Central memory CD8-positive, alpha-beta T cell (primary cell): ENCODE measurements at regions not wholly inside any gene's neighbourhood (a gene's known extent, or its start where the extent isn't known, plus 50 kb on each side); places are given as distances from the start of the nearest gene placed in this dataset.

Source experiments
- ATAC-seq: fragments of 150-1000 bp; cut with Tn5 transposase; replicated peaks from 2 replicates; pipeline ENCODE4 v1.10.0; 2022; ENCODE audit warnings: mild to moderate bottlenecking, moderate FRiP score, moderate number of reproducible peaks; ENCODE audit not compliant: poor library complexity, severe bottlenecking; ENCODE audit errors: extremely low read depth
- DNase-seq, 2 donors: peaks; one replicate each; pipeline ENCODE4 v3.0.0; 2021; ENCODE audit warnings: low spot score in 2 of 2
- H3K27ac Mint-ChIP-seq: one replicate; pipeline ENCODE4 v1.8.0; 2022; ENCODE audit warnings: low read depth, mild to moderate bottlenecking, moderate library complexity, mixed read lengths
- H3K27me3 Mint-ChIP-seq: one replicate; pipeline ENCODE4 v1.8.0; 2022; ENCODE audit warnings: mixed read lengths
- H3K36me3 Mint-ChIP-seq: one replicate; pipeline ENCODE4 v1.8.0; 2022; ENCODE audit warnings: mild to moderate bottlenecking, moderate library complexity, mixed read lengths; ENCODE audit not compliant: insufficient read depth
- H3K4me1 Mint-ChIP-seq: one replicate; pipeline ENCODE4 v1.8.0; 2022; ENCODE audit warnings: mixed read lengths
- H3K4me3 Mint-ChIP-seq: one replicate; pipeline ENCODE4 v1.8.0; 2022; ENCODE audit warnings: mild to moderate bottlenecking, moderate library complexity, mixed read lengths
- H3K9me3 Mint-ChIP-seq: one replicate; pipeline ENCODE4 v1.8.0; 2022; ENCODE audit warnings: mixed read lengths

- Mint-ChIP-seq H3K27me3 (peaks cover 9% of the 10 kb centered on the region), H3K4me1 (no peaks in the 10 kb centered on the region), H3K9me3 (no peaks in the 10 kb centered on the region), H3K4me3 (no peak overlapping the region), H3K36me3 (no peaks in the 10 kb centered on the region), H3K27ac (no peak overlapping the region)
- DNase-seq (no peak), ATAC-seq (no peak)
Measured at GRCh38 chr5:6900247-6901227, 187.3 kb downstream of the TENT4A start.

DNA sequence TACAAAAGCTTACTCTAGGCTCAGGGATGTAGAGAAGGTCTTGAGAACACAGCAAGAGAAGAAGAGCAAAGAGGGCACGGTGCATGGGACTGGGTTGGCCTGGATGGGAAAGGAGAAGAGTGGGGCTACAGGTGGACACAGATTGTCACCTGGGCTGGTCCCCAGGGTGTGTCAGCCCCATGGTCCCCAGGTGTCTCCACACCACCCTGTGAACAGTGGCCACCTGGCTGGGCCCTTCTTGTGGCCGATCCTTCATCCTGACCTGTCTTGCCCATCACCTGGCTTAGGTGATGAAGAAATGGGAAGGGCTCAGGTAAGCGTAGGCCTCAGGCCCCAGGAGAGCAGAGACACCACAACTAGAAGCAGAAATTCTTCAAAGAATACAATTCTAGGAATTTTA is 188.9 kb downstream of the TENT4A start:
- H3K4me1 Mint-ChIP-seq: no peaks in the 10 kb centered on the region
- ATAC-seq: no peak
- no peaks in the 10 kb centered on the region for H3K9me3 Mint-ChIP-seq
- H3K27me3 Mint-ChIP-seq: no peaks in the 10 kb centered on the region
- H3K27ac Mint-ChIP-seq: no peak overlapping the region
- DNase-seq: no peak
- no peaks in the 10 kb centered on the region for H3K36me3 Mint-ChIP-seq
- H3K4me3 Mint-ChIP-seq: no peak overlapping the region

DNA sequence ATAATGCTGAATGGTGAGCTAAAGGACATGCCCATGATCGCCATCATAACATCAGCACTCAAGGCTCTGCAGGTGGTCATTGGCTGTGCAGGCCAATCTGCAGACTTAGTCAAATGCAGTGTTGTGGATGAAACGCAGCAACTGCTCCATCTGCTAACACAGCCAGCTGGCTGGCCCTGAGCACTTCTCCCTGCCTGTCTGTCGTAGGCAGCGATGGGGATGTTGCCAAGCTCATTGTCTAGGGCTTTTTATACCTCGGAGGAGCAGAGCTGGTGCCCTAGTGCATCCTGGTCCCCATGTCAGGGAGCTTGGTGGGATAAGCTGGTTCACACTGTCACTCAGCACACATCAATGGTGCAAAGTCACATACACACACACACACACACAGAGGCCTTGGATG is 189.4 kb downstream of the TENT4A start:
- Mint-ChIP-seq H3K27me3 (no peaks in the 10 kb centered on the region), H3K9me3 (no peaks in the 10 kb centered on the region), H3K27ac (no peak overlapping the region), H3K4me3 (no peak overlapping the region), H3K36me3 (no peaks in the 10 kb centered on the region), H3K4me1 (no peaks in the 10 kb centered on the region)
- no peak for ATAC-seq
- no peak for DNase-seq

- no peak overlapping the region for H3K4me3 Mint-ChIP-seq
- no peak overlapping the region for H3K27ac Mint-ChIP-seq
- no peaks in the 10 kb centered on the region for H3K36me3 Mint-ChIP-seq
- ATAC-seq (no peak), DNase-seq (no peak)
- H3K27me3 Mint-ChIP-seq: no peaks in the 10 kb centered on the region
- no peaks in the 10 kb centered on the region for H3K9me3 Mint-ChIP-seq
- H3K4me1 Mint-ChIP-seq: no peaks in the 10 kb centered on the region
Measured at GRCh38 chr5:6903934-6904333, 190.7 kb downstream of the TENT4A start.

- DNase-seq: no peak
- H3K27ac Mint-ChIP-seq: no peak overlapping the region
- H3K4me1 Mint-ChIP-seq: no peaks in the 10 kb centered on the region
- no peak overlapping the region for H3K4me3 Mint-ChIP-seq
- no peak for ATAC-seq
- no peaks in the 10 kb centered on the region for H3K27me3 Mint-ChIP-seq
- no peaks in the 10 kb centered on the region for H3K9me3 Mint-ChIP-seq
- H3K36me3 Mint-ChIP-seq: no peaks in the 10 kb centered on the region
Measured at GRCh38 chr5:6904860-6905259, 191.6 kb downstream of the TENT4A start.

DNA sequence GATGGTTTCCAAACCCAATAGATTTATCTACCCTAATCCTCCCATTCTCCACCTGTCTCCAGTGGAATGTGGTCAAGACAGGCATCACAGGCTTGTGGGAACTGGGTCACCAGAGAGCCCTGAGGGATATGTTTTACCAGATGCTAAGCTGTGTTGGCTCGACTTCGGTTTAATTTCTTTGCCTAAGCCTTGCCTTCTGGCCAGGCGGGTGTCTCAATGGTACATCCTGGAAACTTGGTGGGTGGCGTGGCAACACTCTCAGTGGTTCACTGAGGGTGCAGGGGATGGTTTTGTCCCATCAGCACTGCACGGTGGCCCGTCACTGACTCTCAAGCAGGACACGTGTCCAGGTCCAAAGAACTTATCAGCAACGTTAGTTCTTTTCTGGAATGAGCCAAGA is 192.2 kb downstream of the TENT4A start:
- Mint-ChIP-seq H3K9me3 (no peaks in the 10 kb centered on the region), H3K27me3 (no peaks in the 10 kb centered on the region), H3K4me1 (no peaks in the 10 kb centered on the region), H3K36me3 (no peaks in the 10 kb centered on the region), H3K27ac (no peak overlapping the region), H3K4me3 (no peak overlapping the region)
- no peak for ATAC-seq
- no peak for DNase-seq

DNA sequence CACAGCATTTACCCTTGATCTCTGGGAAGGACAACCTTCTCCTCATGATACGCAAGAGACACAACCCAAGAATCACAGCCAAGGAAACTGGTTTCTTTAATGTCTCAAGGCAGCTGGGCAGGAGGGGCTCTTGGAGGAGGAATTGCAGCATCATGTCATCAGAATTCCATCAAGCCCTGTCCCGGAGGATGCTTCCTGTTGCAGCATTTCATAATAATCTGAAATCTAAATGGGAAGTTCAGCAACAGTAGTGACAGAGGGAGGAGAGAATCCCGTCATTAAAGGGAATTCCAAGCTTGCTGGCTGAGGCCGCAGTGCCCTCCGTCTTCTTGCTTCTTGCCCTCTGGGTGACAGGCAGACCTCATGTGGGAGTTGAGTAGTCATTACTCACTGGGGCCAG is 192.7 kb downstream of the TENT4A start:
- Mint-ChIP-seq H3K4me3 (no peak overlapping the region), H3K9me3 (no peaks in the 10 kb centered on the region), H3K4me1 (no peaks in the 10 kb centered on the region), H3K27ac (no peak overlapping the region), H3K27me3 (no peaks in the 10 kb centered on the region), H3K36me3 (no peaks in the 10 kb centered on the region)
- ATAC-seq (no peak), DNase-seq (no peak)

GRCh38 chr5:6907320-6907918 is 194.2 kb downstream of the TENT4A start:
- H3K27ac Mint-ChIP-seq: no peak overlapping the region
- DNase-seq (no peak), ATAC-seq (no peak)
- H3K4me1 Mint-ChIP-seq: no peaks in the 10 kb centered on the region
- peaks cover 3% of the 10 kb centered on the region for H3K27me3 Mint-ChIP-seq
- H3K36me3 Mint-ChIP-seq: no peaks in the 10 kb centered on the region
- H3K9me3 Mint-ChIP-seq: no peaks in the 10 kb centered on the region
- no peak overlapping the region for H3K4me3 Mint-ChIP-seq

DNA sequence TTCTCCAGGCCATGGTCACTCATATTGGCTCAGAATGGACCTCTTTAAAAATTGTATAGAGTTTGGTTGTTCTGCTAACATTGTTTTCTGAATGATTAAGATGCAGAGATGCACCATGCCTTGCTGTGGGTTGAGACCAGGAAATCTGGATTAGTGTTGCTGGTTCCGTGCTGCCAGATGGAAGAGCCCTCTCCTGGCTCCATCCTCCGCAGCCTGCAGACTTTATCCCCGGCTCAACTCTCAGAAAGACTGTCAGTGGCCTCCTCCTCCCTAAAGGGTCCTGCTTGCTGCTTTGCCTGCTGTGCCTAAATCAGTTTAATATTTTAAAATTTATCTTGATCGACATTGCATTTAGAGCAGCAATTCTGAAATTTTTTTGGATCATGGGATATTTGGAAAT is 196.7 kb downstream of the TENT4A start:
- peaks cover 21% of the 10 kb centered on the region for H3K27me3 Mint-ChIP-seq
- DNase-seq: no peak
- H3K9me3 Mint-ChIP-seq: no peaks in the 10 kb centered on the region
- H3K4me3 Mint-ChIP-seq: no peak overlapping the region
- no peak for ATAC-seq
- H3K36me3 Mint-ChIP-seq: no peaks in the 10 kb centered on the region
- no peaks in the 10 kb centered on the region for H3K4me1 Mint-ChIP-seq
- no peak overlapping the region for H3K27ac Mint-ChIP-seq

- Mint-ChIP-seq H3K36me3 (no peaks in the 10 kb centered on the region), H3K27ac (no peak overlapping the region), H3K9me3 (no peaks in the 10 kb centered on the region), H3K27me3 (peaks cover 32% of the 10 kb centered on the region), H3K4me1 (no peaks in the 10 kb centered on the region), H3K4me3 (no peak overlapping the region)
- DNase-seq (no peak), ATAC-seq (no peak)
Measured at GRCh38 chr5:6910950-6911349, 197.7 kb downstream of the TENT4A start.

GRCh38 chr5:6914347-6914746 is 201.1 kb downstream of the TENT4A start:
- Mint-ChIP-seq H3K27me3 (peaks cover 35% of the 10 kb centered on the region), H3K36me3 (no peaks in the 10 kb centered on the region), H3K27ac (no peak overlapping the region), H3K9me3 (no peaks in the 10 kb centered on the region), H3K4me3 (no peak overlapping the region), H3K4me1 (no peaks in the 10 kb centered on the region)
- ATAC-seq (no peak), DNase-seq (no peak)

DNA sequence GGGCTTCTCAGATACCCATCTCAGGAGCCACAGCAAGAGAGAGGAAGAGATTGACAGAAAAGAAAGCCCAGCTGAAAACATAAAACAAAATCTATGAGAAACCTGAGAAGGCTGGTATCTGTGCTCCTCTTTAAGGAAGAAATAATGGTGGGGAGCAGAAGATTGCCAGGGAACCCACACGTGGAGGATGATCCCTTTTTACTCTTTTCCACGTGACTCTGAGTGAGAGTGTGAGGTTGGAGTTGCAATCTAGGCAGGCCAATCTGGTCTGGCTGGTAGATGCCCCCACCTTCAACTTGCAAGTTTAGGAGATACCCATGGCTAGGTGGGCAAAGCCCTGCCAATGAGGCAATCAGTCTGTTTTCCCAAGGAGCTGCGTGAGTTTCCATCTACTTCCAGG is 202.3 kb downstream of the TENT4A start:
- no peaks in the 10 kb centered on the region for H3K4me1 Mint-ChIP-seq
- ATAC-seq (no peak), DNase-seq (no peak)
- no peaks in the 10 kb centered on the region for H3K9me3 Mint-ChIP-seq
- H3K4me3 Mint-ChIP-seq: no peak overlapping the region
- H3K27ac Mint-ChIP-seq: no peak overlapping the region
- H3K27me3 Mint-ChIP-seq: peaks cover 35% of the 10 kb centered on the region
- H3K36me3 Mint-ChIP-seq: no peaks in the 10 kb centered on the region

DNA sequence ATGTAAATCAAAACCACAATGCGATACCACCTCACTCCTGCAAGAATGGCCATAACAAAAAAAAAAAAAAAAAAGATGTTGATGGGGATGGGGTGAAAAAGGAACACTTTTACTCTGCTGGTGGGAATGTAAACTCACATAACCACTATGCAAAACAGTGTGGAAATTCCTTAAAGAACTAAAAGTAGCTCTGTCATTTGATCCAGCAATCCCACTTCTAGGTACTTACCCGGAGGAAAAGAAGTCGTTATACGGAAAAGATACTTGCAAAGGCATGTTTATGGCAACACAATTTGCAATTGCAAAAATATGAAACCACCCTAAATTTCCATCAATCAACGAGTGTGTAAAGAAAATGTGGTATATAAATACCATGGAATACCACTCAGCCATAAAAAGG is 205.0 kb downstream of the TENT4A start:
- peaks cover 23% of the 10 kb centered on the region for H3K27me3 Mint-ChIP-seq
- no peak overlapping the region for H3K27ac Mint-ChIP-seq
- H3K4me3 Mint-ChIP-seq: no peak overlapping the region
- DNase-seq: no peak
- ATAC-seq: no peak
- H3K36me3 Mint-ChIP-seq: no peaks in the 10 kb centered on the region
- H3K9me3 Mint-ChIP-seq: no peaks in the 10 kb centered on the region
- no peaks in the 10 kb centered on the region for H3K4me1 Mint-ChIP-seq
